SHP77 treated with DMSO at 0.1 percent for 48 hours (cell line): ENCODE measurements at regions not wholly inside any gene's neighbourhood (a gene's known extent, or its start where the extent isn't known, plus 50 kb on each side); places are given as distances from the start of the nearest gene placed in this dataset.

ENCODE experiments used
- DNase-seq: peaks from one replicate; lab custom pipeline; 2025; lab: John Stamatoyannopoulos, UW

GRCh38 chr15:70185251-70185711 lies 87.6 kb upstream of the TLE3 start:
- no peak for DNase-seq

- no peak for DNase-seq
Measured at GRCh38 chr15:70182858-70183695, 85.4 kb upstream of the TLE3 start.

- no peak for DNase-seq
Measured at GRCh38 chr15:70181626-70182255, 84.0 kb upstream of the TLE3 start.

GRCh38 chr15:70180186-70180875 lies 82.6 kb upstream of the TLE3 start:
- DNase-seq, result no peak

GRCh38 chr15:70179309-70179892 lies 81.7 kb upstream of the TLE3 start:
- no peak for DNase-seq

GRCh38 chr15:70178335-70179084 lies 80.8 kb upstream of the TLE3 start:
- DNase-seq, result no peak

GRCh38 chr15:70172566-70173225 lies 75.0 kb upstream of the TLE3 start:
- no peak for DNase-seq

- no peak for DNase-seq
Measured at GRCh38 chr15:70172124-70172523, 74.4 kb upstream of the TLE3 start.

GRCh38 chr15:70171256-70171886 lies 73.7 kb upstream of the TLE3 start:
- no peak for DNase-seq

GRCh38 chr15:70170096-70170699 lies 72.5 kb upstream of the TLE3 start:
- no peak for DNase-seq

- no peak for DNase-seq
Measured at GRCh38 chr15:70169147-70169546, 71.4 kb upstream of the TLE3 start.

GRCh38 chr15:70167155-70167554 lies 69.4 kb upstream of the TLE3 start:
- DNase-seq, result no peak

GRCh38 chr15:70166506-70167087 lies 68.9 kb upstream of the TLE3 start:
- no peak for DNase-seq

GRCh38 chr15:70165716-70166284 lies 68.1 kb upstream of the TLE3 start:
- no peak for DNase-seq

- no peak for DNase-seq
Measured at GRCh38 chr15:70164910-70165715, 67.4 kb upstream of the TLE3 start.

GRCh38 chr15:70164156-70164900 lies 66.6 kb upstream of the TLE3 start:
- no peak for DNase-seq

GRCh38 chr15:70160803-70161565 lies 63.3 kb upstream of the TLE3 start:
- DNase-seq, result no peak
